ENCODE measurements at regions not wholly inside any gene's neighbourhood (a gene's known extent, or its start where the extent isn't known, plus 50 kb on each side); places are given as distances from the start of the nearest gene placed in this dataset.
"Not testable (repeated sequence)": the region's sequence is repeated elsewhere in the genome, so short reads cannot be mapped to it uniquely, and the experiment has no call there.

DNA sequence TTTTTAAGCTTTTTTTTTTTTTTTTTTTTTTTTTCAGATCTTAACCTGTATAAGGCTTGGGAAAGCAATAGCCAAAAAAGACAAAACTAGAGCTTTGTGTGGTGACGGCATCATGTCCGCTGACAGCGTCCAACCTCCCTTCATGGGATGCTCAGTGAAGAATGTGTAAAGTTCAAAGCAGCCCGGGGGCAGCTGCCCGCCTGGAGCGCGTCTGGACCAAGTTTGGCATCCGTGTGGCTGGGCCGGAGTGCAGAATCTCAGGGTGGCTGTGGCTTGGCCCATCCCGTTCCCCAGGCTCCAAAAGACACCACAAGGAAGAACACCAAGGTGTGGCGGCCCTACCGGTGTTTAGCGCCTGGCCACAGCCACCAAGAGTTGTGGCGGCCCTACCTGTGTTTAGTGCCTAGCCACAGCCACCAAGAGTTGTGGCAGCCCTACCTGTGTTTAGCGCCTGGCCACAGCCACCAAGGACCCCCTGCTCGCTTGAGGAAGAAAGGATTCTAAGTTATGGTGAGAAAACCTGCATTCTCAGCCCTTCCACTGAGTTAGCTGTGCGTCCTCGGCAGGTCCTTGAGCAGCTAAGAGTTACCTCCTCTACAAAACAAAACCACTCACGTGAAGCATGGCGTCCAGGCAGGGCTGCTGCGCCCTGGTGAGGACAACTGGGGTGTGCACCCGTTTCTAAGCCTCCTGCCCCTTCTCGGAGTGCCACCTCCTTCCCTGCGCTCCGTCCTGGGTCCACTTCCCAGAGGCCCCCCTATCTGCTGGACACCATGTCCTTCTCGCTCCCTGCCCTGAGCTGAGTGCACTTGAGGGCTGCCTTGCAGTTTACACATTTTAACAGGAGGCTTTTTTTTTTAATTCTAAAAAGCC lies 103.6 kb upstream of the SALL3 start:
- H3K4me3 ChIP-seq (ENCODE audit: low read depth, low read length): no peak overlapping the region
- H3K4me1 ChIP-seq (ENCODE audit: control insufficient read depth, insufficient read depth, low read length): 0 out of 2 replicates have a peak, but pooled peaks cover 5% of the 10 kb centered on the region
- H3K9me3 ChIP-seq (ENCODE audit: control insufficient read depth, insufficient read depth, low read length): no peaks in the 10 kb centered on the region
- no peak overlapping the region for H3K27ac ChIP-seq (ENCODE audit: low read depth, low read length)
- no peak overlapping the region for H3K9ac ChIP-seq (ENCODE audit: low read depth, low read length)
- no peaks in the 10 kb centered on the region for H3K27me3 ChIP-seq (ENCODE audit: control insufficient read depth, insufficient read depth, low read length)
- H3K36me3 ChIP-seq (ENCODE audit: control insufficient read depth, insufficient read depth, low read length): no peaks in the 10 kb centered on the region

DNA sequence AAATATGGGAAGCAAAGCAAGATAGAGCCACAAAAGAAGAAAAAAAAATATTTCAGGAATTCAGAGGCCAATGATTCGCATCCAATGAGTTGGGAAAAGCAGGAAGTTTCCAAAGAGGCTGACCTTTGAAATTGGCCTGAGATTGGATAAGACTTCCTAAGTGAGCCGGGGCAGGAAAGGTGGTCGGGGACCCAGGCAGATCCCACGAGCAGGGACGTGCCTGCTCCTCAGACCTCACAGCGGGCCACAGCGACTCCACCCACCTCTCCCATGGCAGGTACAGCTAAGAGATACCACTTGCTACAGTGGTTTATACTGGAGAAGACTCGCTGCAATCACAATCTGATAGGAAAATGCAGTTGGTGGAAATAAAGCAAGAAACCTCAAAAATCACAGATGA lies 102.8 kb upstream of the SALL3 start:
- Histone ChIP-seq H3K4me3 (ENCODE audit: low read depth, low read length) (no peak overlapping the region), H3K4me1 (ENCODE audit: control insufficient read depth, insufficient read depth, low read length) (0 out of 2 replicates have a peak, but pooled peaks cover 5% of the 10 kb centered on the region), H3K9ac (ENCODE audit: low read depth, low read length) (no peak overlapping the region), H3K9me3 (ENCODE audit: control insufficient read depth, insufficient read depth, low read length) (no peaks in the 10 kb centered on the region), H3K36me3 (ENCODE audit: control insufficient read depth, insufficient read depth, low read length) (no peaks in the 10 kb centered on the region), H3K27ac (ENCODE audit: low read depth, low read length) (no peak overlapping the region), H3K27me3 (ENCODE audit: control insufficient read depth, insufficient read depth, low read length) (no peaks in the 10 kb centered on the region)

- H3K9ac ChIP-seq (ENCODE audit: low read depth, low read length): no peak overlapping the region
- 0 out of 2 replicates have a peak, but pooled peaks cover 5% of the 10 kb centered on the region for H3K4me1 ChIP-seq (ENCODE audit: control insufficient read depth, insufficient read depth, low read length)
- H3K27me3 ChIP-seq (ENCODE audit: control insufficient read depth, insufficient read depth, low read length): no peaks in the 10 kb centered on the region
- H3K9me3 ChIP-seq (ENCODE audit: control insufficient read depth, insufficient read depth, low read length): no peaks in the 10 kb centered on the region
- H3K4me3 ChIP-seq (ENCODE audit: low read depth, low read length): no peak overlapping the region
- no peak overlapping the region for H3K27ac ChIP-seq (ENCODE audit: low read depth, low read length)
- no peaks in the 10 kb centered on the region for H3K36me3 ChIP-seq (ENCODE audit: control insufficient read depth, insufficient read depth, low read length)
Observed at GRCh38 chr18:78878335-78878734, 101.3 kb upstream of the SALL3 start.

DNA sequence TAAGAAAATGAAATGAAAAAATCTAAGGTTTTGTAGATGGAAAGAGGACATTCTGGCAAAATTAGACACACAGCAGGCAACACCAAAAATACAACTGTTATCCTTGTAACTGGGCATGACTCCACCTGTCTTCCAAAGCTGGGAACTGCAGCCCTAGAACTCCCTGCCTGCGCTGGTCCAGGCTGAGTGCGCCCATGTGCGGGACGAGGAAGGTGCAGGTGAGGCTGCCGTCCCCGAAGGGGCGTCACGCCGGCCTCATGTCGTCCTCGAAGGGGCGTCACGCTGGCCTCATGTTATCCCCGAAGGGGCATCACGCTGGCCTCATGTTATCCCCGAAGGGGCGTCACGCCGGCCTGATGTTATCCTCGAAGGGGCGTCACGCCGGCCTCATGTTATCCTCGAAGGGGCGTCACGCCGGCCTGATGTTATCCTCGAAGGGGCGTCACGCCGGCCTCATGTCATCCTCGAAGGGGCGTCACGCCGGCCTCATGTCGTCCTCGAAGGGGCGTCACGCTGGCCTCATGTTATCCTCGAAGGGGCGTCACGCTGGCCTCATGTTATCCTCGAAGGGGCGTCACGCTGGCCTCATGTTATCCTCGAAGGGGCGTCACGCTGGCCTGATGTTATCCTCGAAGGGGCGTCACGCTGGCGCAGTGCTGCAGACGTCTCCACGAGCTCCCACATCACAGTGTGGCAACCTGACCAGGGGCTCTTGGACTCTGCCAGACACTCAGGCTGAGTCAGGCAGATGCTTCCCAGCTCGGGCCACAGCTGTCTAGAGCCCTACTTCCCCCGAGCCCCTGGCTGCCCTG lies 100.3 kb upstream of the SALL3 start:
- not testable (repeated sequence) for H3K4me3 ChIP-seq (ENCODE audit: low read depth, low read length); H3K4me1 ChIP-seq (ENCODE audit: control insufficient read depth, insufficient read depth, low read length); H3K9ac ChIP-seq (ENCODE audit: low read depth, low read length); H3K9me3 ChIP-seq (ENCODE audit: control insufficient read depth, insufficient read depth, low read length); H3K36me3 ChIP-seq (ENCODE audit: control insufficient read depth, insufficient read depth, low read length); H3K27me3 ChIP-seq (ENCODE audit: control insufficient read depth, insufficient read depth, low read length); H3K27ac ChIP-seq (ENCODE audit: low read depth, low read length)

GRCh38 chr18:78882585-78882984 lies 97.0 kb upstream of the SALL3 start:
- Histone ChIP-seq H3K27ac (ENCODE audit: low read depth, low read length) (no peak overlapping the region), H3K27me3 (ENCODE audit: control insufficient read depth, insufficient read depth, low read length) (no peaks in the 10 kb centered on the region), H3K4me3 (ENCODE audit: low read depth, low read length) (no peak overlapping the region), H3K4me1 (ENCODE audit: control insufficient read depth, insufficient read depth, low read length) (no peaks in the 10 kb centered on the region), H3K9me3 (ENCODE audit: control insufficient read depth, insufficient read depth, low read length) (peaks cover 11% of the 10 kb centered on the region; the same call in 1 of the 2 replicates), H3K9ac (ENCODE audit: low read depth, low read length) (no peak overlapping the region), H3K36me3 (ENCODE audit: control insufficient read depth, insufficient read depth, low read length) (no peaks in the 10 kb centered on the region)

DNA sequence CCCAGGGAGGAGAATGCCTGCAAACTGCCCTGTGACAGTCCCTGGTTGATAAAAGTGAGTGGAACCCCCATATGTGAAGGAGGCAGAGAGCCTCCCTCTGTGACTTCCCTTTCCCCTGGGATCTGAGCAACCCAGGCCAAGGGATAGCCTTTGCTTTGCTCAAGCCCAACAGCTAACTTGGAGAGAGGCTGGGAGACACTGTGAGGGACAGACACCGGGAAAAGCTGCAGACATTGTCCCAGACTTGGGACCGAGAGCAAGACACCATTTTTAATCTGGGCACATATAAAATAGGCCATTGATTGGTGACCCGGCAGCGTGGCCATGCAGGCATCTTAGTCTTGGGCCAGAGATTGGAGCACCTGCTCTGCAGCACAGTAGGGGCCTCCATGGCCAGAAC lies 96.1 kb upstream of the SALL3 start:
- no peak overlapping the region for H3K9ac ChIP-seq (ENCODE audit: low read depth, low read length)
- H3K4me1 ChIP-seq (ENCODE audit: control insufficient read depth, insufficient read depth, low read length): no peaks in the 10 kb centered on the region
- H3K4me3 ChIP-seq (ENCODE audit: low read depth, low read length): no peak overlapping the region
- H3K27me3 ChIP-seq (ENCODE audit: control insufficient read depth, insufficient read depth, low read length): no peaks in the 10 kb centered on the region
- H3K27ac ChIP-seq (ENCODE audit: low read depth, low read length): no peak overlapping the region
- no peaks in the 10 kb centered on the region for H3K36me3 ChIP-seq (ENCODE audit: control insufficient read depth, insufficient read depth, low read length)
- peaks cover 13% of the 10 kb centered on the region; the same call in 1 of the 2 replicates for H3K9me3 ChIP-seq (ENCODE audit: control insufficient read depth, insufficient read depth, low read length)

DNA sequence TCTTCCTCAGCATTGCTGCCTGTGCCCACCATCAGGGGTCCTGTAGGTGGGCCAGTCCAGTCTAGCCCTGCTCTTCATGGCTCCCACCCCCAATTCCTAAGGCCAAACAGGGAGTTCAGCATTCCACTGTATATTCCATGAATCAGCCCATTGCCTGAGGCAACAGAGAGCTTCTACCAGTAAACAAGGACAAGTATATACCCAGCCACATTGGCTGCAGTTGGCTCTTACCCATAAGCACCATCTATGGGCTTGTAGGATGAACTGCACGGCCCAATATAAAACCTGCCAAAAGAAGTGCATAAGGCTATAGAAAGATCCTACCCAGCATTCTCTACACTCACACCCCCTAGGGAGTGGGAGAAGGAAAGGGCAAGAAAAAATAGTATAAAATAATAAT lies 95.1 kb upstream of the SALL3 start:
- Histone ChIP-seq H3K9ac (ENCODE audit: low read depth, low read length) (no peak overlapping the region), H3K27me3 (ENCODE audit: control insufficient read depth, insufficient read depth, low read length) (no peaks in the 10 kb centered on the region), H3K36me3 (ENCODE audit: control insufficient read depth, insufficient read depth, low read length) (no peaks in the 10 kb centered on the region), H3K27ac (ENCODE audit: low read depth, low read length) (no peak overlapping the region), H3K9me3 (ENCODE audit: control insufficient read depth, insufficient read depth, low read length) (peaks cover 22% of the 10 kb centered on the region), H3K4me1 (ENCODE audit: control insufficient read depth, insufficient read depth, low read length) (no peaks in the 10 kb centered on the region), H3K4me3 (ENCODE audit: low read depth, low read length) (no peak overlapping the region)

DNA sequence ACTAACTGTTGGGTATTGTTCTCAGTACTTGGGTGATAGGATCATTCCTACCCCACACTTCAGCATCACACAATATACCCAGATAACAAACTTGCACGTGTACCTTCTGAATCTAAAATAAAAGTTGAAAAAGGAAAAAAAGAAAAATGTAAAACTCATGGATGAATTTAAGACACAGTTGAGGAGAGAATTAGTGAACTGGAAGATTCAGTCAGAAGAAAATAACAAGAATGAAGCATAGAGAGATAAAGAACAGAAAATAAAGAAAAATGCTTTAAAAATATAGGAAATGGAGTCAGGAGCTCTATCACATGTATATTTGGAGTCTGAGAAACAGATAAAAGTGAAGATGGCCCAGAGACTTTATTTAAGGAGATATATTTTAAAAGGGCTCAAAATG lies 90.4 kb upstream of the SALL3 start:
- peaks cover 27% of the 10 kb centered on the region for H3K9me3 ChIP-seq (ENCODE audit: control insufficient read depth, insufficient read depth, low read length)
- no peaks in the 10 kb centered on the region for H3K36me3 ChIP-seq (ENCODE audit: control insufficient read depth, insufficient read depth, low read length)
- no peak overlapping the region for H3K27ac ChIP-seq (ENCODE audit: low read depth, low read length)
- H3K27me3 ChIP-seq (ENCODE audit: control insufficient read depth, insufficient read depth, low read length): no peaks in the 10 kb centered on the region
- H3K9ac ChIP-seq (ENCODE audit: low read depth, low read length): no peak overlapping the region
- H3K4me3 ChIP-seq (ENCODE audit: low read depth, low read length): no peak overlapping the region
- no peaks in the 10 kb centered on the region for H3K4me1 ChIP-seq (ENCODE audit: control insufficient read depth, insufficient read depth, low read length)

GRCh38 chr18:78890388-78890787 lies 89.2 kb upstream of the SALL3 start:
- Histone ChIP-seq H3K9me3 (ENCODE audit: control insufficient read depth, insufficient read depth, low read length) (peaks cover 25% of the 10 kb centered on the region), H3K4me3 (ENCODE audit: low read depth, low read length) (no peak overlapping the region), H3K36me3 (ENCODE audit: control insufficient read depth, insufficient read depth, low read length) (no peaks in the 10 kb centered on the region), H3K4me1 (ENCODE audit: control insufficient read depth, insufficient read depth, low read length) (no peaks in the 10 kb centered on the region), H3K27me3 (ENCODE audit: control insufficient read depth, insufficient read depth, low read length) (no peaks in the 10 kb centered on the region), H3K27ac (ENCODE audit: low read depth, low read length) (no peak overlapping the region), H3K9ac (ENCODE audit: low read depth, low read length) (no peak overlapping the region)

DNA sequence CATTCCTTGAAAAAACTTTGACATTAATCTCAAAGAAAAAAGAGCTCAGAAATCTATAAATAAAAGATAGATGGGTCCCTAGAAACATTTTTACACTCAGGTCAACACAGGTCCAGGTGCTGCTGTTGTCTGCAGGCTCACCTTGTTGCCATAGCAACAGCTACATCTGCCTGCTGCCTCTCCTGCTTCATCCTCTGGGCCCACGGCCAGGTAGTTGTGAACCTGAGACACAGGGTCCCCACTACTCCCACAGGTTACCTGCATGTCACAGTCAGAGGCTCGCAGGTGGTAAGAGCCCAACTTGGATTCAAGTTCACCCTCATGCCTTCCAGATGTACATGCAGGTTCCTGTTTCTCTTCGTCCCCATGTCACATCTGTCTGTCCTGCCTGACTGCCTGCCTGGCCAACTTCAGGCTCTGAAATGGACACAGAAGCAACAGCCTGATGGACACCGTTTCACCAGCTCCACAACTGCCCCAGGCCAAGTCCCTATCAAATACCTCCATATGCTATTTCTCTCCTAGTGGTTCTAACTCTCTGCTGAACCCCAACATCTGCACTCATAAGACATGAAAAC lies 88.3 kb upstream of the SALL3 start:
- no peaks in the 10 kb centered on the region for H3K36me3 ChIP-seq (ENCODE audit: control insufficient read depth, insufficient read depth, low read length)
- no peaks in the 10 kb centered on the region for H3K27me3 ChIP-seq (ENCODE audit: control insufficient read depth, insufficient read depth, low read length)
- H3K4me3 ChIP-seq (ENCODE audit: low read depth, low read length): no peak overlapping the region
- no peak overlapping the region for H3K27ac ChIP-seq (ENCODE audit: low read depth, low read length)
- H3K9me3 ChIP-seq (ENCODE audit: control insufficient read depth, insufficient read depth, low read length): peaks cover 25% of the 10 kb centered on the region
- no peaks in the 10 kb centered on the region for H3K4me1 ChIP-seq (ENCODE audit: control insufficient read depth, insufficient read depth, low read length)
- no peak overlapping the region for H3K9ac ChIP-seq (ENCODE audit: low read depth, low read length)

DNA sequence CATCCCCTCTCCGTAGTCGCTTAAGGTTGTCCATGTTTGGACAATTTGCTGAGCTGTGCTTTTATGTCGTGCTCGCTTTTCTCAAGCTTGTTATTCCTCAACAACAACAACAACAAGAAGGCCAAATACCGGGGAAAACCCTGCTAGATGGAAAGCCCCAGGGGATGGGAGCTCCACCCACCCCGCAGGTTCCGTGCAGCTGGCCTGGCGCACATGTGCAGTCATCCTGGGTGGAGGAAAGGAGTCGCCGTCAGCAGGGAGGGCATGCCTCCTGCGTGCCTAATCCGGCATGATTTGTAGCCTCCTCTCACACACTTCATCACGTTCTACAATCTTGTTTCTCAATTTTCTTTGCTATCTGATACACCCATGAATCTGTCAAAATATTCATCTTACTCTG lies 87.4 kb upstream of the SALL3 start:
- Histone ChIP-seq H3K9ac (ENCODE audit: low read depth, low read length) (no peak overlapping the region), H3K27ac (ENCODE audit: low read depth, low read length) (no peak overlapping the region), H3K36me3 (ENCODE audit: control insufficient read depth, insufficient read depth, low read length) (no peaks in the 10 kb centered on the region), H3K27me3 (ENCODE audit: control insufficient read depth, insufficient read depth, low read length) (no peaks in the 10 kb centered on the region), H3K4me3 (ENCODE audit: low read depth, low read length) (no peak overlapping the region), H3K4me1 (ENCODE audit: control insufficient read depth, insufficient read depth, low read length) (no peaks in the 10 kb centered on the region), H3K9me3 (ENCODE audit: control insufficient read depth, insufficient read depth, low read length) (peaks cover 25% of the 10 kb centered on the region)

Measured in HUES48 (cell line).